Epithelial cell of esophagus (primary cell): ENCODE measurements at regions not wholly inside any gene's neighbourhood (a gene's known extent, or its start where the extent isn't known, plus 50 kb on each side); places are given as distances from the start of the nearest gene placed in this dataset.

ENCODE experiments used
- DNase-seq: peaks from one replicate; pipeline ENCODE4 v3.0.0; 2010; ENCODE audit warnings: low read depth
- H3K4me3 ChIP-seq: 2 replicates; pipeline ENCODE4 v1.5.1; 2011; ENCODE audit warnings: mild to moderate bottlenecking, low read length, control low read depth
- TF ChIP-seq, protein P1 (sequence below): IDR thresholded peaks from 2 replicates; pipeline ENCODE4 v1.5.1; 2011; ENCODE audit warnings: low read depth, mild to moderate bottlenecking, low read length, control low read depth, inconsistent platforms; ENCODE audit not compliant: insufficient read depth; ENCODE audit errors: missing control alignments

DNA sequence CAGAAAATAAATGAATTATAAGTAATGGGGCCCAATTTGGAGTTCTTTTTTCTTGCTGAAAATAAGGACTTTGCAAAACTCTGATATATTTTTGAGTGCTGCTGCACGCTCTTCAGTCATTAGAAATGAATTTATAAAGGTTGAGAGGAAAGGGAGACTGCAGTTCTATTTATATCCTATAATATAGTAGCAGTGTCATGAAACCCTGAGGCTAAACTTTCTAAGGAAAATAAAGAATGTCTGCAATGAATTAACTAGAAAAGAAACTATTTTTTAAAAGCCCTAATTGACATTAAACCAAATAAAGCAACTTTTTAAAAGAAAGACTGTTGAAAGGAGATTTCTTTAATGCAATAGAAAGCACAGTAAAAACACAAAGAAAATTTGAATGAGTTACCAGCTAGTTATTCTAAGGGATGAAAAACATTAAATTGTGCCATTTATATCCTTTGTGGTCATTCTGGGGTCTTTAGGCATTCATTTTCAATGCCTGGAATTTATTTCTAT is 1072.8 kb upstream of the TMEFF2 start:
- TF ChIP-seq, protein P1, sequence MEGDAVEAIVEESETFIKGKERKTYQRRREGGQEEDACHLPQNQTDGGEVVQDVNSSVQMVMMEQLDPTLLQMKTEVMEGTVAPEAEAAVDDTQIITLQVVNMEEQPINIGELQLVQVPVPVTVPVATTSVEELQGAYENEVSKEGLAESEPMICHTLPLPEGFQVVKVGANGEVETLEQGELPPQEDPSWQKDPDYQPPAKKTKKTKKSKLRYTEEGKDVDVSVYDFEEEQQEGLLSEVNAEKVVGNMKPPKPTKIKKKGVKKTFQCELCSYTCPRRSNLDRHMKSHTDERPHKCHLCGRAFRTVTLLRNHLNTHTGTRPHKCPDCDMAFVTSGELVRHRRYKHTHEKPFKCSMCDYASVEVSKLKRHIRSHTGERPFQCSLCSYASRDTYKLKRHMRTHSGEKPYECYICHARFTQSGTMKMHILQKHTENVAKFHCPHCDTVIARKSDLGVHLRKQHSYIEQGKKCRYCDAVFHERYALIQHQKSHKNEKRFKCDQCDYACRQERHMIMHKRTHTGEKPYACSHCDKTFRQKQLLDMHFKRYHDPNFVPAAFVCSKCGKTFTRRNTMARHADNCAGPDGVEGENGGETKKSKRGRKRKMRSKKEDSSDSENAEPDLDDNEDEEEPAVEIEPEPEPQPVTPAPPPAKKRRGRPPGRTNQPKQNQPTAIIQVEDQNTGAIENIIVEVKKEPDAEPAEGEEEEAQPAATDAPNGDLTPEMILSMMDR, result no peak
- H3K4me3 ChIP-seq, result no peak overlapping the region
- no peak for DNase-seq

DNA sequence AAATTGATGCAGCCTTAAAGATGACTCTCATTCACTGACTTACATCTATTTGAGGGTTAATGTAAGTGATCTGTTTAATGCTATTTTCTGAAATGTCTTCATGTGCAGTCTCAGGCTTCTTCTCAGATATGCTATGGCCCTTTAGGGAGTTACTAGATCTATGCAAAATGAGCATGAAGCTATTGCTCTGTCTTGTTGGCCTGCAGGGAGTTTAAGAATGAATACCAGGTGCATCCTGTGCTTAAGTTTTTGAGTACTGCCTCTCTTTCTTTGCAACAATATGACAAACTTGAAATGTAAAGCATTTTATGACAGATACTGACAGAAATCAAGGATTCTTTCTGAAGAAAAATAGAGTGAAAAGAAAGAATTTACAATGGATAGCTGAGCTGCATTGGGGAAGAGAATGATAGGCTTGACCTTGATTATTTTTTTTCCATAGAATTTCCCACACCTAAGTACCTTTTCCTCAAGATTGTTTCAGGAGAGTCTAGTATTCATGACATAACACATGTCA is 1058.3 kb upstream of the TMEFF2 start:
- no peak overlapping the region for H3K4me3 ChIP-seq
- TF ChIP-seq, protein P1, result no peak
- no peak for DNase-seq

DNA sequence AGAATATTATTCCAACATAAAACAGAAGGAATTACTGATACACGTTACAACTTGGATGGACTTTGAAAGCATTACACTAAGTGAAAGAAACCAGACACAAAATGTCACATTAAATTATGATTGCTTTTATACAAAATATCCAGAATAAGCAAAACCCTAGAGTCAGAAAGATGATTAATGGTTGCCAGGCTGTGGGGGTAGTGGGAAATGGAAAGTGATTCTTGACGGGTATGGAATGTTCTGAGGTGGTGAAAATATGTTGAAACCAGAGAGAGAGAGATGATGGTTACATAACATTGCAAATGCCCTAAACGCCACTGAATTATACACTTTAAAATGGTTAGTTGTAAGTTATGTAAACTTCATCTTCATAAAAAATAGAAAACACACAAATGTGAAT is 1057.2 kb upstream of the TMEFF2 start:
- TF ChIP-seq, protein P1, result no peak
- H3K4me3 ChIP-seq, result no peak overlapping the region
- no peak for DNase-seq

DNA sequence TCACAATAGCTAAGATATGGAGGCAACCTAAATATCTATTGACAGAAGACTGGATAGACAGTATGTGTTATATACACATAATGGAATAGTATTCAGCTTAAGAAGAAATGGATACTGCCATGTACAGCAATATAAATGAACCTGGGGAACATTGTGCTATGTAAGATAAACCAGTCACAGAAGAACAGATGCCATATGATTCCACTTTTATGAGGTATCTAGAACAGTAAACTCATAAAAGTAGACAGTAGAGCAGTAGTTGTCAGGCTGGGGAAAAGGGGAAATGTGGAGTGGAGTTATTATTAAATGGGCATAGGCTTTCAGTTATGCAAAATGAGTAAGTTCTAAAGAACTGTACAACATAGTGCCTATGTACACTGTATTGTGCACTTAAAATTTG is 1055.7 kb upstream of the TMEFF2 start:
- TF ChIP-seq, protein P1, result no peak
- no peak for DNase-seq
- no peak overlapping the region for H3K4me3 ChIP-seq

DNA sequence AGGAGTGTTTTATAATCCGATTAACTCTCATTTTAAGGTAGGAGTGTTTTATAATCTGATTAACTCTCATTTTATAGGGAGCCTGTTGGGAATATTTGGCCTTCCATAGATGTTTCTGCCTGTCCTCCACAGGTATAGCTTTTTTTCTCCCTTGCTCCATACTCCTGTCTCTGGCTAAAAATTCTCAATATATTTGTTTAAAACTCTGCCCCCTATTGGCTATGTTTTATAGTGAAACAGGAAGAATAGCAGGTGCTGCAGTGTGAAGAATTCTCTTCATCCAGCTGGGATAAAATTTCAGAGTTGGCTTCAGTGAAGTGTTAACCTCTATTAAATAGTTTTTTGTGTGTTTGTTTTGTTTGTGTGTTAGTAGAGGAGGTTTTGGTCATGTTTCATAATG is 1046.0 kb upstream of the TMEFF2 start:
- peak; percentile 27 for DNase-seq

DNA sequence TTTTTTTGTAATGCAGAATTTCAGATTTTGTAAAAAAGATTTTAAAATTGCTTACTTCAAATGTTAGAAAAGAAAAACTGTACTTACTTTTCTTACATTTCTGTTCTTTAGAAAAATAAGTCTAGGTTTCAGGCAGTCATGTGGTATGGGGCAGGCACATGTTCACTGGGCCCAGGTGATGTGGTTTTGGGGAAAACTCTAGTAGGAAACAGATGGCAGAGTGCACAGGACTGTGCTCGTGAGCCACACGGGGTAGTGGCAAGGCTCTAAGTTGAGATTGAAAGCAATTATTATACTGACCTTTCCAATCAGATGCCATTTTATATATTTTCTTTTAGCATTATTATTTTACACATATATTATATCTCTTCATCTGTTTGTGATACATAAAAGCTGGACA is 1036.9 kb upstream of the TMEFF2 start:
- DNase-seq, result no peak

More for the DNA sequence above, 1046.0 kb upstream of the TMEFF2 start:
- TF ChIP-seq, protein P1, result peak; percentile 40
- H3K4me3 ChIP-seq, result no peak overlapping the region

DNA sequence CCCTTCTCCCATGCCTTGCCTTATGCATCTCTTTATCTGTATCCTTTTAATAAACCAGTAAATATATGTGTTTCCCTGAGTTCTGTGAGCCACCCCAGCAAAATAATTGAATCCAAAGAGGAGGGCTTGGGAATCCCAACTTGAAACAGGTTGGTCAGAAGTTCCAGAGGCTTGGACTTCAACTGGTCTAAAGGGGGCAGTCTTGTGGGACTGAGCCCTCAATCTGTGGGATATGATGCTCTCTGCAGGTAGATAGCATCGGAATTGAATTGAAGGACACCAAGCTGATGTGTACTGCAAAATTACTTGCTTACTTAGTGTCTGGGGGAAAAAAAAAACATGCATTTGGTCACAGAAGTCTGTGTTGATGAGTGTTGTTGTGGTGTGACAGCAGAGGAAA is 1033.5 kb upstream of the TMEFF2 start:
- TF ChIP-seq, protein P1, result no peak
- DNase-seq, result no peak
- H3K4me3 ChIP-seq, result no peak overlapping the region

More for the DNA sequence above, 1036.9 kb upstream of the TMEFF2 start:
- no peak overlapping the region for H3K4me3 ChIP-seq
- TF ChIP-seq, protein P1, result no peak
